CD4-positive, alpha-beta T cell treated with Interleukin-21 for 1 hour (primary cell): ENCODE measurements at regions not wholly inside any gene's neighbourhood (a gene's known extent, or its start where the extent isn't known, plus 50 kb on each side); places are given as distances from the start of the nearest gene placed in this dataset.

ENCODE experiments used
- DNase-seq: peaks from one replicate; pipeline ENCODE4 v3.0.0-alpha.2; 2020

GRCh38 chr14:97367278-97367677 is 570.1 kb downstream of the VRK1 start:
- DNase-seq = no peak

GRCh38 chr14:97368049-97368448 is 570.9 kb downstream of the VRK1 start:
- DNase-seq = no peak

GRCh38 chr14:97368900-97369564 is 571.9 kb downstream of the VRK1 start:
- DNase-seq = no peak

GRCh38 chr14:97369901-97370300 is 572.7 kb downstream of the VRK1 start:
- no peak for DNase-seq

- DNase-seq = no peak
Observed at GRCh38 chr14:97376310-97376709, 579.1 kb downstream of the VRK1 start.

- no peak for DNase-seq
Observed at GRCh38 chr14:97377550-97377949, 580.4 kb downstream of the VRK1 start.

- DNase-seq = peak; percentile 52
Observed at GRCh38 chr14:97379091-97379531, 581.9 kb downstream of the VRK1 start.

GRCh38 chr14:97380539-97380941 is 583.4 kb downstream of the VRK1 start:
- no peak for DNase-seq

- no peak for DNase-seq
Observed at GRCh38 chr14:97381309-97381708, 584.1 kb downstream of the VRK1 start.

GRCh38 chr14:97382616-97383226 is 585.5 kb downstream of the VRK1 start:
- no peak for DNase-seq

- no peak for DNase-seq
Observed at GRCh38 chr14:97385727-97386126, 588.5 kb downstream of the VRK1 start.

- DNase-seq = no peak
Observed at GRCh38 chr14:97387252-97387874, 590.2 kb downstream of the VRK1 start.

GRCh38 chr14:97388408-97388807 is 591.2 kb downstream of the VRK1 start:
- DNase-seq = no peak

GRCh38 chr14:97390096-97390724 is 593.0 kb downstream of the VRK1 start:
- DNase-seq = no peak

- peak; percentile 44 for DNase-seq
Observed at GRCh38 chr14:97393244-97393643, 596.1 kb downstream of the VRK1 start.

- DNase-seq = no peak
Observed at GRCh38 chr14:97395068-97395467, 597.9 kb downstream of the VRK1 start.

GRCh38 chr14:97401714-97402113 is 604.5 kb downstream of the VRK1 start:
- DNase-seq = no peak

- DNase-seq = no peak
Observed at GRCh38 chr14:97402279-97402678, 605.1 kb downstream of the VRK1 start.

- no peak for DNase-seq
Observed at GRCh38 chr14:97407701-97408407, 610.7 kb downstream of the VRK1 start.

GRCh38 chr14:97408503-97408902 is 611.3 kb downstream of the VRK1 start:
- DNase-seq = no peak

- DNase-seq = peak; percentile 23
Observed at GRCh38 chr14:97408937-97409815, 612.0 kb downstream of the VRK1 start.
